ENCODE measurements at regions not wholly inside any gene's neighbourhood (a gene's known extent, or its start where the extent isn't known, plus 50 kb on each side); places are given as distances from the start of the nearest gene placed in this dataset.

GRCh38 chr7:8893775-8894174, 460.4 kb downstream of the NXPH1 start:
- Histone ChIP-seq H3K4me1 (ENCODE audit: insufficient read depth, low read length, poor library complexity, severe bottlenecking) (no peaks in the 10 kb centered on the region), H3K4me3 (ENCODE audit: low read depth, low read length, poor library complexity, severe bottlenecking) (no peak overlapping the region), H3K36me3 (ENCODE audit: insufficient read depth, low read length, poor library complexity, severe bottlenecking) (no peaks in the 10 kb centered on the region), H3K9me3 (ENCODE audit: low read depth, low read length, poor library complexity, severe bottlenecking) (no peaks in the 10 kb centered on the region), H3K27ac (ENCODE audit: low read depth, low read length, poor library complexity, severe bottlenecking) (no peak overlapping the region), H3K27me3 (replicated peaks; ENCODE audit: insufficient read depth, low read depth, low read length, poor library complexity) (no peaks in the 10 kb centered on the region)
- TF ChIP-seq EZH2 (IDR thresholded peaks at IDR 0.05; ENCODE audit: borderline replicate concordance, low read depth, low read length, poor library complexity, severe bottlenecking) (no peak), CTCF (conservative IDR thresholded peaks at IDR 0.05; ENCODE audit: low read depth, low read length) (no peak)
- no TSS peak for BruUV-seq (replicated peaks)
- ChIA-PET POLR2A (ENCODE audit: low non-redundant PET) (no interaction called here), CTCF (no interaction called here)
- no peak for DNase-seq (ENCODE audit: low spot score)
- intact Hi-C loops (cut with micrococcal nuclease; ENCODE audit: unreplicated experiment), result no loop called here

- no peaks in the 10 kb centered on the region for H3K9me3 ChIP-seq (ENCODE audit: low read depth, low read length, poor library complexity, severe bottlenecking)
- no peak for DNase-seq (ENCODE audit: low spot score)
- H3K4me1 ChIP-seq (ENCODE audit: insufficient read depth, low read length, poor library complexity, severe bottlenecking), result no peaks in the 10 kb centered on the region
- BruUV-seq (replicated peaks), result no TSS peak
- intact Hi-C loops (cut with micrococcal nuclease; ENCODE audit: unreplicated experiment), result no loop called here
- POLR2A ChIA-PET (ENCODE audit: low non-redundant PET), result no interaction called here
- no peaks in the 10 kb centered on the region for H3K36me3 ChIP-seq (ENCODE audit: insufficient read depth, low read length, poor library complexity, severe bottlenecking)
- no peak overlapping the region for H3K27ac ChIP-seq (ENCODE audit: low read depth, low read length, poor library complexity, severe bottlenecking)
- H3K27me3 ChIP-seq (replicated peaks; ENCODE audit: insufficient read depth, low read depth, low read length, poor library complexity), result no peaks in the 10 kb centered on the region
- TF ChIP-seq EZH2 (IDR thresholded peaks at IDR 0.05; ENCODE audit: borderline replicate concordance, low read depth, low read length, poor library complexity, severe bottlenecking) (no peak), CTCF (conservative IDR thresholded peaks at IDR 0.05; ENCODE audit: low read depth, low read length) (no peak)
- H3K4me3 ChIP-seq (ENCODE audit: low read depth, low read length, poor library complexity, severe bottlenecking), result no peak overlapping the region
- CTCF ChIA-PET, result no interaction called here
Measured at GRCh38 chr7:8906396-8907075, 473.1 kb downstream of the NXPH1 start.

GRCh38 chr7:8908889-8909288, 475.5 kb downstream of the NXPH1 start:
- intact Hi-C loops (cut with micrococcal nuclease; ENCODE audit: unreplicated experiment), result no loop called here
- H3K27me3 ChIP-seq (replicated peaks; ENCODE audit: insufficient read depth, low read depth, low read length, poor library complexity), result no peaks in the 10 kb centered on the region
- POLR2A ChIA-PET (ENCODE audit: low non-redundant PET), result no interaction called here
- H3K36me3 ChIP-seq (ENCODE audit: insufficient read depth, low read length, poor library complexity, severe bottlenecking), result no peaks in the 10 kb centered on the region
- H3K4me1 ChIP-seq (ENCODE audit: insufficient read depth, low read length, poor library complexity, severe bottlenecking), result no peaks in the 10 kb centered on the region
- BruUV-seq (replicated peaks), result no TSS peak
- no peak for DNase-seq (ENCODE audit: low spot score)
- no peaks in the 10 kb centered on the region for H3K9me3 ChIP-seq (ENCODE audit: low read depth, low read length, poor library complexity, severe bottlenecking)
- CTCF ChIA-PET, result interaction anchor here (0.6 kb wide), 1 partner anchor 27 kb away, joined by 3 read pairs; no protein-coding TSS in a partner anchor
- H3K27ac ChIP-seq (ENCODE audit: low read depth, low read length, poor library complexity, severe bottlenecking), result no peak overlapping the region
- H3K4me3 ChIP-seq (ENCODE audit: low read depth, low read length, poor library complexity, severe bottlenecking), result no peak overlapping the region
- TF ChIP-seq CTCF (conservative IDR thresholded peaks at IDR 0.05; ENCODE audit: low read depth, low read length) (no peak), EZH2 (IDR thresholded peaks at IDR 0.05; ENCODE audit: borderline replicate concordance, low read depth, low read length, poor library complexity, severe bottlenecking) (no peak)
